ENCODE measurements at regions not wholly inside any gene's neighbourhood (a gene's known extent, or its start where the extent isn't known, plus 50 kb on each side); places are given as distances from the start of the nearest gene placed in this dataset.
"Not testable (repeated sequence)": the region's sequence is repeated elsewhere in the genome, so short reads cannot be mapped to it uniquely, and the experiment has no call there.

DNA sequence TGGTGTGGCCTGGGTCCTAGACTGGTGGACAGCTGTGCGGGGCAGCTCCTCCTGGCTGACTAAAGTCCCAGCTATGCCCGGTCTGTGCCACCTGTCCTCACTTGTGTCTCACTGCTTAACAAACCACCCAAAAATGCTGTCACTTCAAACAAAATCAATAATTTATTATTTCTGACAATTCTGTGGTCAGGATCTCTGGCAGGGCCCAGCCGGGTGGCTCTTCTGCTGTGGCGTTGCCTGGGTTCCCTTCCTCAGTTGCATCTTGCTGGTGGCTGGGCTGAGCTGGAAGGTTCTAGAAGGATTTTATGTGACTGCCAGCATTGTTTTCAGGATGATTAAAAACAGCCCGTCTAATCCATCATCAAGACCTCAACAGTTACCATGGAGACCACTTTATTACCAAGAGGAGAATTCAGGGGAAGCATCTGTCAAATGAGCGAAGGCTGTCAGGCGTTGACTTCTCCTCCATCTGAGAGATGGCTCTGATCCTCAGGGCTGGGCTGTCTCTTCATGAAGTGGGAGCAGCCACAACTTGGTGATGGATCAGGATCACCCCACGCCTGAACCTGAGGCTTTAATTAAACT lies 280.6 kb upstream of the SFSWAP start:
- intact Hi-C loops (cut with DNase I; ENCODE audit: low total_unique reads), result no loop called here
- peak in 1 of 2 donors; percentile 15 for DNase-seq
- Histone ChIP-seq H3K4me1 (no peaks in the 10 kb centered on the region), H3K4me3 (no peak overlapping the region), H3K27ac (no peak overlapping the region), H3K27me3 (peaks cover 0 to 17% of the 10 kb centered on the region in 2 donors), H3K36me3 (no peaks in the 10 kb centered on the region), H3K9me3 (peaks cover 0 to 10% (median 10%) of the 10 kb centered on the region in 3 donors)
- TF ChIP-seq CTCF (IDR thresholded peaks at IDR 0.05), result no peak

DNA sequence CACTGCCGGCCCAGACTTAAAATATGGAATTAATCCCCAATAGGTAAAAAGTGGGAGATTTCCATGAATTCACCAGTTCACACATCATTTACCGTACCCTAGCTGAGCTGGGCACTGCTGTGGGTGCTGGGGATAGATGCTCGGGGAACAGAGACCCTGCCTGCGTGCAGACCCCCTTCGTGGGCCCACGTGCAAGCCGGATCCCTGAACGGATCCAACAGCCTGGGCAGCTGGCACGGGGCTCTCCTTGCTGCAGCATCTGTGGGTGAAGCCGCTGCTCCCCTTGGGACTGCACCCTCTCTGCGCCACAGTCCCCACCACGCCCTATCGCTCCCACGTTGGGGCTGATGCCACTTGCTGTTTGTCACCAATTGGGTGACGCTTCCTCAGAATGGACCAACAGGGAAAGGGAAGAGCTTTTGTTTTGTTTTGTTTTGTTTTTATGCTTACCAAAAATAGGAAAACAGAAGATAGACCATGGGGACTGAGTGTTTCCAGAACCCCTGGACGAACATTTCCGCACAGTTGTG lies 279.7 kb upstream of the SFSWAP start:
- H3K4me3 ChIP-seq; H3K9me3 ChIP-seq; H3K4me1 ChIP-seq; H3K27ac ChIP-seq; intact Hi-C loops (cut with DNase I; ENCODE audit: low total_unique reads); H3K36me3 ChIP-seq: not testable (repeated sequence)
- peaks cover 0 to 17% of the 10 kb centered on the region in 2 donors for H3K27me3 ChIP-seq
- DNase-seq, result peak in 1 of 2 donors; percentile 16

- Histone ChIP-seq H3K9me3 (peaks cover 0 to 10% (median 10%) of the 10 kb centered on the region in 3 donors), H3K4me1 (no peaks in the 10 kb centered on the region), H3K27me3 (peaks cover 0 to 24% of the 10 kb centered on the region in 2 donors), H3K4me3 (no peak overlapping the region), H3K27ac (no peak overlapping the region), H3K36me3 (no peaks in the 10 kb centered on the region)
- intact Hi-C loops (cut with DNase I; ENCODE audit: low total_unique reads), result no loop called here
- TF ChIP-seq CTCF (IDR thresholded peaks at IDR 0.05), result no peak
- DNase-seq, result peak in 1 of 2 donors; percentile 15
These were observed 278.2 kb upstream of the SFSWAP start for GRCh38 chr12:131432532-131433260.

- no peak for TF ChIP-seq CTCF (IDR thresholded peaks at IDR 0.05)
- intact Hi-C loops (cut with DNase I; ENCODE audit: low total_unique reads), result no loop called here
- DNase-seq, result peak in 1 of 2 donors; percentile 47
- H3K36me3 ChIP-seq, result no peaks in the 10 kb centered on the region
- peaks cover 0 to 10% (median 10%) of the 10 kb centered on the region in 3 donors for H3K9me3 ChIP-seq
- H3K27ac ChIP-seq, result no peak overlapping the region
- H3K4me3 ChIP-seq, result no peak overlapping the region
- H3K4me1 ChIP-seq, result no peaks in the 10 kb centered on the region
- peaks cover 0 to 35% of the 10 kb centered on the region in 2 donors for H3K27me3 ChIP-seq
These were observed 276.4 kb upstream of the SFSWAP start for GRCh38 chr12:131434208-131435125.

GRCh38 chr12:131436922-131437705 lies 273.8 kb upstream of the SFSWAP start:
- Histone ChIP-seq H3K27me3 (peaks cover 0 to 33% of the 10 kb centered on the region in 2 donors), H3K27ac (no peak overlapping the region), H3K4me3 (no peak overlapping the region), H3K36me3 (no peaks in the 10 kb centered on the region), H3K9me3 (no peaks in the 10 kb centered on the region), H3K4me1 (no peaks in the 10 kb centered on the region)
- intact Hi-C loops (cut with DNase I; ENCODE audit: low total_unique reads), result no loop called here
- no peak for TF ChIP-seq CTCF (IDR thresholded peaks at IDR 0.05)
- peak in 1 of 2 donors; percentile 33 for DNase-seq
